Heart left ventricle (tissue), 13 donors: ENCODE measurements at regions not wholly inside any gene's neighbourhood (a gene's known extent, or its start where the extent isn't known, plus 50 kb on each side); places are given as distances from the start of the nearest gene placed in this dataset.

Source experiments
- CTCF ChIP-seq, 12 donors: fragments of 200-600 bp; sonication (generic) in 4 of 12; IDR thresholded peaks; one replicate each; pipeline versions ENCODE4 v1.5.0 to v1.8.0; 2018 to 2022; ENCODE audit warnings: antibody characterized with exemption in 12 of 12, mild to moderate bottlenecking in 5 of 12
- POLR2A ChIP-seq, 2 donors: fragments of 450-650 bp; IDR thresholded peaks; one replicate each; pipeline ENCODE4 v1.6.1; 2017; ENCODE audit warnings: antibody characterized with exemption in 2 of 2, mild to moderate bottlenecking in 2 of 2, moderate library complexity in 2 of 2
- donor health status: ischemic (EF 13 %, LVEDD 7.1; RV severe dilation, severe dysfunction).
- donor health status: DM: no; HTN: yes; CAD: no.
- donor health status: DM: no; HTN: no; CAD: no.
- donor health status: ischemic (EF 25% LVEDD 6.9; RV normal size, moderate dysfunction).
- donor health status: ischemic (EF 25% LVEDD 5.7; RV mildly dilated, moderate dysfunction).
- donor health status: ischemic (EF 35%, LVEDD 5.7; RV mildly dilated, moderate dysfunction).
- donor health status: nonischemic (EF 11% LVEDD 7.7; RV severe dilation, severe dysfunction).
- donor health status: DM: yes; HTN: yes; CAD: no.
- donor health status: PGD.
- donor health status: ischemic (EF 29% LVEDD 5.4; RV normal size, mild dysfunction).
- donor health status: nonischemic (EF 23%, LVEDD 6.1; RV moderate dilation, normal function).

- TF ChIP-seq POLR2A (IDR thresholded peaks at IDR 0.05): no peak
- no peak for TF ChIP-seq CTCF (IDR thresholded peaks at IDR 0.05)
These were observed 128.0 kb upstream of the CBLB start for GRCh38 chr3:105996781-105997180.
